Colonic mucosa (tissue), 4 donors: ENCODE measurements at regions not wholly inside any gene's neighbourhood (a gene's known extent, or its start where the extent isn't known, plus 50 kb on each side); places are given as distances from the start of the nearest gene placed in this dataset.

Experiments used
- DNase-seq: peaks from one replicate; pipeline ENCODE4 v3.0.0-alpha.2; 2020
- H3K27ac ChIP-seq: fragments of 200-600 bp; one replicate; pipeline ENCODE4 v1.8.0; 2021
- H3K27me3 ChIP-seq: fragments of 200-600 bp; one replicate; pipeline ENCODE4 v1.8.0; 2021
- H3K36me3 ChIP-seq: fragments of 200-600 bp; one replicate; pipeline ENCODE4 v1.8.0; 2021
- H3K4me1 ChIP-seq: fragments of 200-600 bp; one replicate; pipeline ENCODE4 v1.8.0; 2021; ENCODE audit warnings: mild to moderate bottlenecking
- H3K4me3 ChIP-seq: fragments of 200-600 bp; one replicate; pipeline ENCODE4 v1.8.0; 2021
- H3K9ac ChIP-seq, 2 donors: one replicate each; pipeline ENCODE4 v1.7.0; 2013; ENCODE audit warnings: control low read depth in 2 of 2, low read depth in 2 of 2, low read length in 2 of 2
- H3K9me3 ChIP-seq: fragments of 200-600 bp; one replicate; pipeline ENCODE4 v1.8.0; 2021
- intact Hi-C: fragments of 100-400 bp; cut with DNase I; formaldehyde crosslinking; loops from one replicate; pipeline ENCODE4 v1.14.1; 2022
- TF ChIP-seq, protein P1 (sequence below): fragments of 200-600 bp; IDR thresholded peaks from one replicate; pipeline ENCODE4 v1.8.0; 2022; ENCODE audit warnings: antibody characterized with exemption, mild to moderate bottlenecking
- donor health status: healthy.
- donor health status: DM: no; HTN: no; CAD: no.
- donor health status: DM: no; HTN: no; CAD: no.

DNA sequence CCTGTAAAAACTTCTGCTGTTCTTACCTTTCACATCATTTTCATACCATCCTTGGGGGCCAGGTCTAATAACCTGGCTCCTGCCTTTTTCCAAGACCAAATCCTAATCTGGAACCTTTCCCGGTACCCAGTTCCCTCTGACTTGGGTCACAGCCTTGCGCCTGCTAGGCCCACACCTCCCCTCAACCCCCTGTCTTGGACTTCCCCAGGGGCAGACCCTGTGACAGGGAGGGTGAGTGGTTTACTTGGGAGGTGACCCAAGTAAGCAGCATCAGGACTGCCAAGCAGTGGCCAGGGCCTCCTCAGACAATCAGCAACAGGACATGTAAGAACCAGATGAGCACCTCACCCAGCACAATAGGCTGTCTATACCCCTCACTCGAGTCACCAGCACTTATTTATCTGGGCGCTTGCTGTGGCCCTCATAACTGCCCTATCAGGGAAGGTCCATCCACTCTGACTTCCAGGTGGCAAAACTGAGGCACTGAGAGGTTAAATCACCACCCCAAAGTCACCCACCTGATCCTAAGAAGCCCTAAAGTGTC, 124.7 kb downstream of the MATN1 start:
- Histone ChIP-seq H3K4me1 (no peaks in the 10 kb centered on the region), H3K9ac (no peak overlapping the region), H3K4me3 (no peak overlapping the region), H3K36me3 (no peaks in the 10 kb centered on the region), H3K27me3 (no peaks in the 10 kb centered on the region), H3K9me3 (no peaks in the 10 kb centered on the region), H3K27ac (no peak overlapping the region)
- intact Hi-C loops: no loop called here
- TF ChIP-seq, protein P1, sequence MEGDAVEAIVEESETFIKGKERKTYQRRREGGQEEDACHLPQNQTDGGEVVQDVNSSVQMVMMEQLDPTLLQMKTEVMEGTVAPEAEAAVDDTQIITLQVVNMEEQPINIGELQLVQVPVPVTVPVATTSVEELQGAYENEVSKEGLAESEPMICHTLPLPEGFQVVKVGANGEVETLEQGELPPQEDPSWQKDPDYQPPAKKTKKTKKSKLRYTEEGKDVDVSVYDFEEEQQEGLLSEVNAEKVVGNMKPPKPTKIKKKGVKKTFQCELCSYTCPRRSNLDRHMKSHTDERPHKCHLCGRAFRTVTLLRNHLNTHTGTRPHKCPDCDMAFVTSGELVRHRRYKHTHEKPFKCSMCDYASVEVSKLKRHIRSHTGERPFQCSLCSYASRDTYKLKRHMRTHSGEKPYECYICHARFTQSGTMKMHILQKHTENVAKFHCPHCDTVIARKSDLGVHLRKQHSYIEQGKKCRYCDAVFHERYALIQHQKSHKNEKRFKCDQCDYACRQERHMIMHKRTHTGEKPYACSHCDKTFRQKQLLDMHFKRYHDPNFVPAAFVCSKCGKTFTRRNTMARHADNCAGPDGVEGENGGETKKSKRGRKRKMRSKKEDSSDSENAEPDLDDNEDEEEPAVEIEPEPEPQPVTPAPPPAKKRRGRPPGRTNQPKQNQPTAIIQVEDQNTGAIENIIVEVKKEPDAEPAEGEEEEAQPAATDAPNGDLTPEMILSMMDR: no peak
- DNase-seq: no peak

GRCh38 chr1:30597711-30598110, 125.7 kb downstream of the MATN1 start:
- TF ChIP-seq, protein P1: no peak
- no peak for DNase-seq
- no peaks in the 10 kb centered on the region for H3K27me3 ChIP-seq

DNA sequence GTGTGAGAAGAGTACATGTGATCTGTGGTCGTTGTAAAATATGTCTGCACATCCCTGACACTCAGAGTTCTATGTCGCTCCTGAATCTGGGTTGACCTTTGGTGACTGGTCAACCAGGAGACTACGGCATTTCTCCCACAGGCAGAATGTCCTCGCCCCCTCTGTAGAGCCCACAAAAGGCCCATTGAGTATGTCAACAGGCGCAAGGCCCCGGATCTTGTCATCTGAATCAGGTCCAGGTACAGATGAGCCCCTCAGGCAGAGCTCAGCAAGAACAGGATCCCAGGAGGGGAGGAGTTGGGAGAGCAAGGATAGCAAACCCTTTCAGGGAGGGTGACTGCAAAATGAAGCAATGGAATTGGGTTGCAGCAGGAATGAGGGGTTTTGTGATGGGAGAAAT, 126.5 kb downstream of the MATN1 start:
- Histone ChIP-seq H3K36me3 (no peaks in the 10 kb centered on the region), H3K4me1 (no peaks in the 10 kb centered on the region), H3K4me3 (no peak overlapping the region), H3K27ac (no peak overlapping the region), H3K9me3 (no peaks in the 10 kb centered on the region), H3K9ac (no peak overlapping the region), H3K27me3 (no peaks in the 10 kb centered on the region)
- TF ChIP-seq, protein P1: no peak
- intact Hi-C loops: no loop called here
- no peak for DNase-seq

More at GRCh38 chr1:30597711-30598110, 125.7 kb downstream of the MATN1 start:
- H3K9ac ChIP-seq: no peak overlapping the region
- no peak overlapping the region for H3K27ac ChIP-seq
- H3K4me1 ChIP-seq: no peaks in the 10 kb centered on the region
- H3K9me3 ChIP-seq: no peaks in the 10 kb centered on the region
- no peak overlapping the region for H3K4me3 ChIP-seq
- no peaks in the 10 kb centered on the region for H3K36me3 ChIP-seq
- intact Hi-C loops: no loop called here

DNA sequence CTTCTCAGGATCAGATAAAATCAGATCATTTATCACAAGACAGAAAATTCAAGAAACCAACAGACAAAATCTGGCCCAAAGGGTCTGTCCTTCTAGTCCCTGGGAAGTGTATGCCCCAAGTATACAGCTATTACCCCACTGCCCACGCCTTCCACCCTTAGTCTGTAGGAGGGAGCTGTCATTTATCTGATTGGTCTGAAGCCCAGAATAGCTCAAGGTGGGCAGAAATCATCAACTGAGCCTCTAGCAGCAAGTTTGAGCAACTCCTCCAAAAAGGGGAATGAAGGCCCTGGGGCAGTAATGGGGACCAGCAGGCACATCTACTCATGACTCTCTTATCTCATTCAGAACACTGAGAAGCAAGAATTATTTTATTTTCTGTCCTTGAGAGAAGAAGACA, 126.9 kb downstream of the MATN1 start:
- no peak overlapping the region for H3K4me3 ChIP-seq
- H3K9ac ChIP-seq: no peak overlapping the region
- no peaks in the 10 kb centered on the region for H3K27me3 ChIP-seq
- no peaks in the 10 kb centered on the region for H3K4me1 ChIP-seq
- H3K36me3 ChIP-seq: no peaks in the 10 kb centered on the region
- no peak overlapping the region for H3K27ac ChIP-seq
- intact Hi-C loops: no loop called here
- DNase-seq: no peak
- TF ChIP-seq, protein P1: no peak
- H3K9me3 ChIP-seq: no peaks in the 10 kb centered on the region

GRCh38 chr1:30589083-30589482, 134.3 kb downstream of the MATN1 start:
- no peaks in the 10 kb centered on the region for H3K27me3 ChIP-seq
- intact Hi-C loops: no loop called here
- no peaks in the 10 kb centered on the region for H3K36me3 ChIP-seq
- no peak overlapping the region for H3K9ac ChIP-seq
- no peaks in the 10 kb centered on the region for H3K4me1 ChIP-seq
- no peak overlapping the region for H3K4me3 ChIP-seq
- peak; percentile 3 for DNase-seq
- H3K27ac ChIP-seq: no peak overlapping the region
- no peaks in the 10 kb centered on the region for H3K9me3 ChIP-seq
- TF ChIP-seq, protein P1: no peak
